HG02571 (cell line): ENCODE measurements at regions not wholly inside any gene's neighbourhood (a gene's known extent, or its start where the extent isn't known, plus 50 kb on each side); places are given as distances from the start of the nearest gene placed in this dataset.
"Not testable (repeated sequence)": the region's sequence is repeated elsewhere in the genome, so short reads cannot be mapped to it uniquely, and the experiment has no call there.

Experiments used
- ATAC-seq: cut with Tn5 transposase; IDR thresholded peaks from one replicate; pipeline ENCODE4 v1.9.1; 2021; ENCODE audit warnings: mild to moderate bottlenecking, moderate library complexity; ENCODE audit not compliant: unreplicated experiment

GRCh38 chr2:167753142-167753541 is 494.3 kb downstream of the STK39 start:
- no peak for ATAC-seq

GRCh38 chr2:167752734-167753133 is 494.7 kb downstream of the STK39 start:
- ATAC-seq: no peak

- no peak for ATAC-seq
Measured at GRCh38 chr2:167750675-167751074, 496.7 kb downstream of the STK39 start.

- no peak for ATAC-seq
Measured at GRCh38 chr2:167749660-167750059, 497.7 kb downstream of the STK39 start.

GRCh38 chr2:167749016-167749415 is 498.4 kb downstream of the STK39 start:
- no peak for ATAC-seq

- no peak for ATAC-seq
Measured at GRCh38 chr2:167748536-167748935, 498.9 kb downstream of the STK39 start.

- ATAC-seq: no peak
Measured at GRCh38 chr2:167745667-167746066, 501.7 kb downstream of the STK39 start.

GRCh38 chr2:167739921-167740320 is 507.5 kb downstream of the STK39 start:
- ATAC-seq: not testable (repeated sequence)

- no peak for ATAC-seq
Measured at GRCh38 chr2:167733747-167734146, 513.6 kb downstream of the STK39 start.

- ATAC-seq: no peak
Measured at GRCh38 chr2:167732326-167732725, 515.1 kb downstream of the STK39 start.

GRCh38 chr2:167729911-167730310 is 517.5 kb downstream of the STK39 start:
- no peak for ATAC-seq

GRCh38 chr2:167726788-167727187 is 520.6 kb downstream of the STK39 start:
- ATAC-seq: no peak

- ATAC-seq: no peak
Measured at GRCh38 chr2:167721593-167721992, 525.8 kb downstream of the STK39 start.

GRCh38 chr2:167719410-167719809 is 528.0 kb downstream of the STK39 start:
- no peak for ATAC-seq

- ATAC-seq: no peak
Measured at GRCh38 chr2:167718560-167718959, 528.8 kb downstream of the STK39 start.

GRCh38 chr2:167715932-167716331 is 531.5 kb downstream of the STK39 start:
- no peak for ATAC-seq

- ATAC-seq: not testable (repeated sequence)
Measured at GRCh38 chr2:167715498-167715897, 531.9 kb downstream of the STK39 start.

GRCh38 chr2:167712275-167712674 is 535.1 kb downstream of the STK39 start:
- no peak for ATAC-seq

- ATAC-seq: no peak
Measured at GRCh38 chr2:167708998-167709397, 538.4 kb downstream of the STK39 start.

- ATAC-seq: no peak
Measured at GRCh38 chr2:167706800-167707199, 540.6 kb downstream of the STK39 start.

- no peak for ATAC-seq
Measured at GRCh38 chr2:167703441-167703840, 544.0 kb downstream of the STK39 start.

GRCh38 chr2:167702227-167702626 is 545.2 kb downstream of the STK39 start:
- no peak for ATAC-seq

- ATAC-seq: no peak
Measured at GRCh38 chr2:167701651-167702050, 545.7 kb downstream of the STK39 start.

- no peak for ATAC-seq
Measured at GRCh38 chr2:167697948-167698347, 549.4 kb downstream of the STK39 start.
